Mesenchymal stem cell (in vitro differentiated cells and primary cell): ENCODE measurements at regions not wholly inside any gene's neighbourhood (a gene's known extent, or its start where the extent isn't known, plus 50 kb on each side); places are given as distances from the start of the nearest gene placed in this dataset.
"Not testable (repeated sequence)": the region's sequence is repeated elsewhere in the genome, so short reads cannot be mapped to it uniquely, and the experiment has no call there.

ENCODE experiments used
- DNase-seq: peaks from one replicate; pipeline ENCODE4 v3.0.0-alpha.2; 2013
- H2AFZ ChIP-seq: one replicate; pipeline ENCODE4 v1.6.1; 2013; ENCODE audit warnings: low read depth, mild to moderate bottlenecking, control low read depth, inconsistent platforms, low read length, moderate library complexity
- H2AK5ac ChIP-seq: 2 replicates; pipeline ENCODE4 v1.6.1; 2013; ENCODE audit warnings: low read length, moderate library complexity, mild to moderate bottlenecking, inconsistent platforms; ENCODE audit not compliant: severe bottlenecking
- H2BK120ac ChIP-seq: one replicate; pipeline ENCODE4 v1.6.1; 2013; ENCODE audit warnings: low read depth, mild to moderate bottlenecking, inconsistent platforms, low read length, moderate library complexity
- H2BK12ac ChIP-seq, 2 experiments: one replicate each; pipeline ENCODE4 v1.6.1; 2013; ENCODE audit warnings: inconsistent platforms in 2 of 2, low read length in 2 of 2, mild to moderate bottlenecking in 2 of 2, moderate library complexity in 2 of 2, control low read depth in 1 of 2
- H2BK15ac ChIP-seq: one replicate; pipeline ENCODE4 v1.6.1; 2013; ENCODE audit warnings: mild to moderate bottlenecking, low read depth, inconsistent platforms; ENCODE audit not compliant: poor library complexity, severe bottlenecking
- H2BK5ac ChIP-seq: 2 replicates; pipeline ENCODE4 v1.6.1; 2013; ENCODE audit warnings: low read depth, mild to moderate bottlenecking, low read length, control low read depth, inconsistent platforms; ENCODE audit not compliant: poor library complexity, severe bottlenecking
- H3K14ac ChIP-seq, 2 experiments: one replicate each; pipeline ENCODE4 v1.6.1; 2013; ENCODE audit warnings: inconsistent platforms in 2 of 2, low read length in 2 of 2, control low read depth in 1 of 2, mild to moderate bottlenecking in 1 of 2, moderate library complexity in 1 of 2
- H3K18ac ChIP-seq, 2 experiments: one replicate each; pipeline ENCODE4 v1.6.1; 2013; ENCODE audit warnings: inconsistent platforms in 2 of 2, low read length in 2 of 2, control low read depth in 1 of 2, low read depth in 1 of 2, mild to moderate bottlenecking in 1 of 2
- H3K23ac ChIP-seq, 2 experiments: one replicate each; pipeline ENCODE4 v1.6.1; 2013; ENCODE audit warnings: inconsistent platforms in 2 of 2, low read length in 2 of 2, mild to moderate bottlenecking in 2 of 2, moderate library complexity in 2 of 2, control low read depth in 1 of 2
- H3K27ac ChIP-seq: 2 replicates; pipeline ENCODE4 v1.5.1; 2013; ENCODE audit warnings: mild to moderate bottlenecking, moderate library complexity, low read length, control low read depth, inconsistent platforms; ENCODE audit not compliant: poor library complexity, severe bottlenecking
- H3K27me3 ChIP-seq, 2 experiments: 2 replicates each; pipeline versions ENCODE4 v1.6.1 to v1.7.0; 2013; ENCODE audit warnings: low read length in 2 of 2, mild to moderate bottlenecking in 2 of 2, moderate library complexity in 2 of 2, control low read depth in 1 of 2, inconsistent platforms in 1 of 2; ENCODE audit not compliant: control insufficient read depth in 1 of 2, insufficient read depth in 1 of 2
- H3K36me3 ChIP-seq, 2 experiments: 2 replicates each; pipeline versions ENCODE4 v1.6.1 to v1.7.0; 2013; ENCODE audit warnings: low read length in 2 of 2, control low read depth in 1 of 2, inconsistent platforms in 1 of 2, low read depth in 1 of 2, mild to moderate bottlenecking in 1 of 2; ENCODE audit not compliant: insufficient read depth in 2 of 2, control insufficient read depth in 1 of 2
- H3K4ac ChIP-seq, 2 experiments: one replicate each; pipeline ENCODE4 v1.6.1; 2013; ENCODE audit warnings: inconsistent platforms in 2 of 2, low read length in 2 of 2, mild to moderate bottlenecking in 2 of 2, moderate library complexity in 2 of 2, control low read depth in 1 of 2, low read depth in 1 of 2
- H3K4me1 ChIP-seq: 2 replicates; pipeline ENCODE4 v1.6.1; 2013; ENCODE audit warnings: low read depth, low read length, control low read depth; ENCODE audit not compliant: control insufficient read depth, insufficient read depth
- H3K4me2 ChIP-seq: 2 replicates; pipeline ENCODE4 v1.6.1; 2013; ENCODE audit warnings: low read length, mild to moderate bottlenecking, inconsistent platforms; ENCODE audit not compliant: poor library complexity, severe bottlenecking
- H3K4me3 ChIP-seq, 2 experiments: 2 replicates each; pipeline versions ENCODE4 v1.5.1 to v1.7.0; 2013; ENCODE audit warnings: low read length in 2 of 2, mild to moderate bottlenecking in 2 of 2, control low read depth in 1 of 2, low read depth in 1 of 2; ENCODE audit not compliant: insufficient read depth in 1 of 2
- H3K79me1 ChIP-seq: replicated peaks from 2 replicates; pipeline ENCODE4 v1.6.1; 2013; ENCODE audit warnings: mild to moderate bottlenecking, control low read depth, low read length, inconsistent platforms; ENCODE audit not compliant: poor library complexity, severe bottlenecking
- H3K9ac ChIP-seq: 2 replicates; pipeline ENCODE4 v1.7.0; 2013; ENCODE audit warnings: mild to moderate bottlenecking, low read length, moderate library complexity
- H3K9me3 ChIP-seq: 2 replicates; pipeline ENCODE4 v1.7.0; 2013; ENCODE audit warnings: mild to moderate bottlenecking, low read length; ENCODE audit not compliant: control insufficient read depth
- H4K8ac ChIP-seq: one replicate; pipeline ENCODE4 v1.6.1; 2013; ENCODE audit warnings: inconsistent platforms, mild to moderate bottlenecking, low read length, moderate library complexity
- H4K91ac ChIP-seq: one replicate; pipeline ENCODE4 v1.6.1; 2013; ENCODE audit warnings: mild to moderate bottlenecking, low read length, inconsistent platforms
- WGBS: methylation state at CpG from one replicate; pipeline ENCODE4 v1.1.7; 2013; ENCODE audit warnings: mixed read lengths; 5-methylcytosine and 5-hydroxymethylcytosine counted together

DNA sequence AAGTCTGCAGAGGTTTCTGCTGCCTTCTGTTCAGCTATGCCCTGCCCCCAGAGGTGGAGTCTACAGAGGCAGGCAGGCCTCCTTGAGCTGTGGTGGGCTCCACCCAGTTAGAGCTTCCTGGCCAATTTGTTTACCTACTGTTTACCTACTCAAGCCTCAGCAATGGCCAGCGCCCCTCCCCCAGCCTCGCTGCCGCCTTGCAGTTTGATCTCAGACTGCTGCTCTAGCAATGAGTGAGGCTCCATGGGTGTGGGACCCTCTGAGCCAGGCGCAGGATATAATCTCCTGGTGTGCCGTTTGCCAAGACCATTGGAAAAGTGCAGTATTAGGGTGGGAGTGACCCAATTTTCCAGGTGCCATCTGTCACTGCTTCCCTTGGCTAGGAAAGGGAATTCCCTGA is 1024.9 kb downstream of the PRIM2 start:
- H3K4me3 ChIP-seq, H3K14ac ChIP-seq, H3K4me1 ChIP-seq, H3K27me3 ChIP-seq, H2AK5ac ChIP-seq, H3K23ac ChIP-seq, H2BK5ac ChIP-seq, DNase-seq, H3K9ac ChIP-seq, H3K9me3 ChIP-seq, H2BK120ac ChIP-seq, H2BK12ac ChIP-seq, H4K91ac ChIP-seq, H3K27ac ChIP-seq, H3K18ac ChIP-seq, H3K4me2 ChIP-seq, H2BK15ac ChIP-seq, H2AFZ ChIP-seq, H3K36me3 ChIP-seq, H3K79me1 ChIP-seq, H3K4ac ChIP-seq, H4K8ac ChIP-seq: not testable (repeated sequence)
- WGBS: 70% methylated on average over 5 of the region's 5 CpGs

- not testable (repeated sequence) for H3K79me1 ChIP-seq, H2BK15ac ChIP-seq, H4K91ac ChIP-seq, H3K9me3 ChIP-seq, H3K23ac ChIP-seq, H2AFZ ChIP-seq, H3K36me3 ChIP-seq, H2BK12ac ChIP-seq, H2AK5ac ChIP-seq, H3K9ac ChIP-seq, H3K18ac ChIP-seq, H3K4me3 ChIP-seq, H3K4ac ChIP-seq, H2BK5ac ChIP-seq, H2BK120ac ChIP-seq, H4K8ac ChIP-seq, H3K27me3 ChIP-seq, H3K4me1 ChIP-seq, H3K4me2 ChIP-seq, DNase-seq, H3K14ac ChIP-seq, H3K27ac ChIP-seq
- no CpG with 5 or more reads among the region's 2 CpGs for WGBS
Observed at GRCh38 chr6:58347534-58347933, 1030.1 kb downstream of the PRIM2 start.

- not testable (repeated sequence) for H3K4ac ChIP-seq, DNase-seq, H2AFZ ChIP-seq, H3K4me1 ChIP-seq, H3K27ac ChIP-seq, H3K36me3 ChIP-seq, H3K27me3 ChIP-seq, H2BK12ac ChIP-seq, H3K14ac ChIP-seq, H3K4me2 ChIP-seq, H2BK5ac ChIP-seq, H3K18ac ChIP-seq, H2BK120ac ChIP-seq, H3K9me3 ChIP-seq, H3K9ac ChIP-seq, H4K91ac ChIP-seq, H3K4me3 ChIP-seq, H4K8ac ChIP-seq, H2AK5ac ChIP-seq, H2BK15ac ChIP-seq, H3K79me1 ChIP-seq, H3K23ac ChIP-seq
- WGBS: 86% methylated on average over 1 of the region's 1 CpG
Observed at GRCh38 chr6:58351619-58352018, 1034.2 kb downstream of the PRIM2 start.

GRCh38 chr6:58358452-58358851 is 1041.0 kb downstream of the PRIM2 start:
- H3K27ac ChIP-seq, H4K91ac ChIP-seq, H3K4me3 ChIP-seq, H3K27me3 ChIP-seq, H3K4ac ChIP-seq, DNase-seq, H3K18ac ChIP-seq, H3K36me3 ChIP-seq, H3K23ac ChIP-seq, H3K9me3 ChIP-seq, H2AK5ac ChIP-seq, H3K4me1 ChIP-seq, H2BK15ac ChIP-seq, H3K4me2 ChIP-seq, H4K8ac ChIP-seq, H3K14ac ChIP-seq, H2BK5ac ChIP-seq, H3K79me1 ChIP-seq, H2BK12ac ChIP-seq, H2AFZ ChIP-seq, H3K9ac ChIP-seq, H2BK120ac ChIP-seq: not testable (repeated sequence)
- WGBS: 4% methylated on average over 1 of the region's 1 CpG
